Right lung (tissue), 2 donors: ENCODE measurements at regions not wholly inside any gene's neighbourhood (a gene's known extent, or its start where the extent isn't known, plus 50 kb on each side); places are given as distances from the start of the nearest gene placed in this dataset.

ENCODE experiments used
- DNase-seq, 2 donors: peaks; one replicate each; pipeline ENCODE4 v3.0.0-alpha.2; 2013

DNA sequence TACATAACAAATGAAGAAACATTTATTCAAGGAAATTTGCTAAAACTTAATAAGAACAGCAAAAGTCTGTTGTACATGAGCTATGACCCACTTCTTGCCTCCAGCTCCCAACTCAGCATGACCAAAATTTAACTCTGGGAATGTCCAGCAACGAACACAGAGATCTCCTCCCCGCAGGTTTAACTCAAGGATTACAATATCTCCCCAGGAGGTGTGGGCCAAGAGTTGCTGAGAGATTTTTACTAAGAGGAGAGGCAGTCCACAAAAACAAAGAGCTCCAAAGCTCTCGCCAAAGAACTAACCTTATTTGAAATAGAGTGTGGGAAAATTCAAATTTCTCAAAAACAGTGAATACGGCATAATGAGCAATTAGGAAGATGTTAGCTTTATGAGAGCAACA lies 318.5 kb downstream of the GRB14 start:
- no peak for DNase-seq

- no peak for DNase-seq
Observed at GRCh38 chr2:164288235-164288634, 333.0 kb downstream of the GRB14 start.

DNA sequence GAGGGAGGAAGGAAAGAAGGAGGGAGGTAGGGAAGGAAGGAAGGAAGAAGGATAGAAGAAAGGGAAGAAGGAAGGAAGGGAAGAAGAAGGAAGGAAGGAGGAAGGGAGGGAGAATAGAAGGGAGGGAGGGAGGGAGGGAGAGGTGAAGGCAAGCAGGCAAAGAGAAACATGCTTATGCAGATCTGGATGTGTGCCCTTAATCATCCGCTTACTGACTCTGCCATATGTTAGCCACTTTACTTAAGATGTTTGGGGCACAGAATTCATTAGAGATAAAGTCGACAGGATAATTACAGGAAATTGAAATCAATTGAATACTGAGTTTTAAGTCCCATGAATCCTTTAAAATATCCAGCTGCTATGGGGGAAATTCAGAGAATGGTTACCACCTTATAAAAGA lies 334.2 kb downstream of the GRB14 start:
- no peak for DNase-seq

- DNase-seq, result no peak
Observed at GRCh38 chr2:164285576-164285975, 335.7 kb downstream of the GRB14 start.

DNA sequence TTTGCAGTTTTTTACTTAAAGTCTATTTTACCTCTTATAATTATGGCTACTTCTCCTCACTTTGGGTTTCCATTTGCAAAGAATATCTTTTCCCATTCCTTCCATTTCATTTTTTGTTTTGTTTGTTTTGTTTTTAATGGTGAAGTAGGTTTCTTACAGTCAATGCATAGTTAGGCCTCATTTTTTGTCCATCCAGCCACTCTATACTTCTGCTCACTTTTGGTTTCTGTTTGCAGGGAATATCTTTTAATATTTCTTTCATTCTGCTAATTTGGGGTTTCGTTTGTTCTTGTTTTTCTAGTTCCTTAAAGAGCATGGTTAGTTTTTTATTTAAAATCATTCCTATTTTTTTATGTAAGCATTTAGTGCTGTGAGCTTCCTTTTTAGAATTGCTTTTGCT lies 339.4 kb downstream of the GRB14 start:
- no peak for DNase-seq

GRCh38 chr2:164275659-164276058 lies 345.6 kb downstream of the GRB14 start:
- DNase-seq, result no peak

GRCh38 chr2:164260506-164260905 lies 360.8 kb downstream of the GRB14 start:
- DNase-seq, result no peak

DNA sequence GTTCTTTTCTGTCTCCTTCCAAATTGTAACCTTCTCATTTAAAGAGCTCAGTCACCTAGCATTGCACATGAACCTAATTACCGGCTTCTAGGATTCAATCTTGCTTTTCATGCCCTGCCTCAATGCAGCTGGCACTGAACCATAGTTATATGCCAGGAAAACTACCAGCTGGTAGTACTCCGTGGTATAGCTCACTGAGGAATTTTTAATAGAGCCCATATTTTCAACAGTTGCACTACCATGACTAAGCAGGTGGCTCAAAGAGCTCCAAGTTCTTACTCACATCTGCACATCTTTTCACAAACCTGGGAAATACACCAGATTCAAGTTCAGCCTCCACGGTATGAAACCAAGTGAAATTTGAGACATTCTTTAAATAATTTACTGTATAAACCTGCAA lies 363.5 kb downstream of the GRB14 start:
- DNase-seq, result no peak

DNA sequence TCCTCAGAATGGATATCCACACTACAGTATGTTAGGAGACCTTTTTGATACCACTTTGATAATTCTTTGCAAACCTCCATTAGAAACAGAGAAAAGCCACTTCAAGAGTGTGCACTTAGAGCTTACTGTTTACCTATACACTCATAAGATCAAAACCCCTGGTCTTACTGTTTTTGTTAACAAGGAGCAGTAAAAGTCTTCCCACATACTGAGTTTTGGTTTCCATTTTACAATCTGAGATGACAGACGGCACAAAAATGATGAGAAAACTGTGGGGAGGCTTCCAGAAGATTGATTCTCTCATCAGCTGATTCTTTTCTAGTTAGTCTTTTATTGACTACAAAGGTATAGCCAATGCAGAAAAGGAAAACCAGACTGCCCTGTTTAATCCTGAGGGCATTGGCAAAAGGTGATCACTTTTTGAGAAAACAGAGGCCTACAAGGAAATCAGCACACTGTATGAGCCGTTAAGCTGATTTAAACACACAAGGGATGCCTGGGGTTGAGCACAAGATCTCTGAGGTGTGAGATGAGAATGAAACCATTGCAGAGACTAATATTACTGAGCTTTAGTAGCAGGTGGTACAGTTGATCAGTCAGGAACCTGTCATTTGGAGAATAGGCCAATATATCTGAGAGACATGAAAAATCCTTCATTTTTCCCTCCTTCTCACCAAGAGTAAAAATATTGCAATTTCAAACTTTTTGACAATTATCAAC lies 368.6 kb downstream of the GRB14 start:
- DNase-seq, result no peak

GRCh38 chr2:164243315-164243714 lies 378.0 kb downstream of the GRB14 start:
- DNase-seq, result no peak

DNA sequence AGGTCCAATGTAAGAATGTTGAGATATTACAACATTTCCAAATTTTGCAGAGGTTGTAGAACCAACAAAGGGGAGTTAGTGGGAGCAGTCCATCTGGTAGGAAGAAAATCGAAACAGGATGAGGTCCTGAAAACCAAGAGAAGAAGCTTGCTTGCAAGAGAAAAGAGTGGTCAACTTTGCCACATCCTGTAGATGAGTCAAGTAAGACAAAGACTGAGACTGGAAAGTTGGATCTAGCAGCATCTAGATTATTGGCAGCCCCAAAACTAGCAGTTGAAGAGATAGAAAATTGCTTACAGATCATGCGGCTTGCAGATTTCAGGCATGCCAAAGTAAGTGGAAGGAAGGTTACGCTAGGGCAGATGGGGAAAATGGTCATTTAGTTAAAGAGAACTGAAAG lies 378.9 kb downstream of the GRB14 start:
- DNase-seq, result no peak

DNA sequence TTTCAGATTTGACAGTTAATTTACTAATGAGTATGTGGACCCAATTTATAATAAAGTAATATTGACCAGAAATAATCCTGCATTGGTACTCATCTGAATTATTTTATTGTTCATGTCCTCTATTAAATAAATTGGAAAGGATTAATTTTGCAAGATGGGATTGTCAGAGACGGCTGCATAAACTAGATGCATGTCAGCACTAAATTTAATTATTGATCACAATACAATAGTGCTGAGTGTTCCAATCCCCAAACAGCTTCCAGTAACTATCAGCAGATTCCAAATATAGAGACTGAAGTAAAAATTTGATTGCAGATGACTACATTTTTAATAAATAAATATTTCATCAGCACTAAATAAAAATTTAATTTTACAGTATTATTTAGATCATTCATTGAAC lies 387.2 kb downstream of the GRB14 start:
- no peak for DNase-seq

GRCh38 chr2:164224007-164224406 lies 397.3 kb downstream of the GRB14 start:
- no peak for DNase-seq

- DNase-seq, result no peak
Observed at GRCh38 chr2:164221473-164221872, 399.8 kb downstream of the GRB14 start.

- no peak for DNase-seq
Observed at GRCh38 chr2:164220265-164220664, 401.0 kb downstream of the GRB14 start.

GRCh38 chr2:164213916-164214315 lies 407.4 kb downstream of the GRB14 start:
- no peak for DNase-seq

DNA sequence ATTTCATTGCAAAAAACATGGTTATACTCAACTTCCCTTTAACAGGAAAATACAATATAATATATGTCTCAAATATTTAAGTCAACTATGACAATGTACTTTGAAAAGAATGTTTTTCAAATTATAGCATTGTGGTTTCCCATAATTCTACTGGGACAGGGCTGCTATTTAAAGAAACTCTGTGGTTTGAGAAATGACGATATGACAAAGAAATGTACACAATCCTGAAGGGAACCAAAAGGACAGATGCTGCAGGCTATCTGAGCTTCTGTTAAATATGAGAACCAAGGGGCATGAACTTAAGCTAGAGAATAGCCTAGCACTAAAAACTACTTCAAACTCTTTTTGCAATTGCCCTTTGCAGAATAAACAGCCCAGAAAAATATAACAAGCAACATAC lies 415.9 kb downstream of the GRB14 start:
- DNase-seq, result no peak

DNA sequence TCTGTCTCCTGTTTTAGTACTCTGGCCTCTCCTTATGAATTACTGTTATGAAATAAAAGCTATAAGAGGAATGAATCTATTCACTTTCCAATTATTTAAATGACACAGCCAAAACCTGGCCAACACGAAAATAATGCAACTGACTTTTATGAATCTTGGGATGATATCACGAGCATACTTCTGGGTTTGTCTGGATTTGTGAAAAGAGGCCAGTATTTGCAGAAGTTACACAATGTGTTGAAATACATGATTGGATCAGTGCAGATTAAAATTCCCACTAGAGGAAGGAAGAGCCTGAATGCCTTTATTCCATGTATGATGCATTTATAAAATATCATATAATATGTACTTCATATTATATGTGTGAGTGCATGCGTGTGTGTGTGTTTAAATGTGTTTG lies 418.2 kb downstream of the GRB14 start:
- no peak for DNase-seq

GRCh38 chr2:164198256-164198655 lies 423.0 kb downstream of the GRB14 start:
- DNase-seq, result no peak

- no peak for DNase-seq
Observed at GRCh38 chr2:164190700-164191099, 430.6 kb downstream of the GRB14 start.

- no peak for DNase-seq
Observed at GRCh38 chr2:164189851-164190250, 431.4 kb downstream of the GRB14 start.

DNA sequence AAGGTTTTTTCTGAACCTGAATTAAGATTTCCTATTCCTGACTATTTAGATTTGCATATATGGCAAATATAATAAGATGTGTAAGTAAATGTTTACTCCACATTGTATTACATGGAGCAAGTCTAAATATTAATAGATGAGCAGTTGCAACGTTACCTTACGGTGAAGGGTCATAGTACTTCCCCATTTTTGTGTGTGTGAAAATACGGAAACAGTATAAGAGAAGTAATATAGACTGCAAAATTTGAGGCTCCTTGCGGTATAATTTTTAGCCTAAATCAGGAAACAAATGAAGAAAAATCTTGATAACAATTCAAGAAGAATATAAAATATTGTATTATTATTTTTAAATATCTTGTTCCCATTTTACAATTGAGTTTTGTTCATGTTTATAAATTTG lies 434.2 kb downstream of the GRB14 start:
- no peak for DNase-seq

DNA sequence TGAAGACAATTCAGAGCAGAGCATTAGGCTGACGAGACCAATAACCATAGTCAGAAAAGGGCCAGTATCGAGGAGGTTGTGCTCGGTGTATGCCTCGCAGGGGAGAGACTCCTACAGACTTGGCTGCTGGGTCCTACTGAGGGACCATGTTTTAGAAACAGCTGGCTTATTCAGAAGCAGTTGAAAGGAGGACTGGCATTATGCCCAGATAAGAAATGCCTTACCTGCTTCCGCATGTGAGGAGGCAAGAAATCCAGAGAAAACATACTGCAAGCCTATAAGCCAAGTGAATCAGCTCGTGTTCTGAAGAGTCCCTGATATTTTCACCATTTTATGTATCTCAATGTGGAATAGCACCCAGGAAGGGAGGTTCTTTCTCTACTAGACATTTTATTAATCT lies 434.7 kb downstream of the GRB14 start:
- DNase-seq, result peak in 1 of 2 donors; percentile 1

GRCh38 chr2:164182116-164182627 lies 439.1 kb downstream of the GRB14 start:
- no peak for DNase-seq
